SK-N-MC (cell line): ENCODE measurements at regions not wholly inside any gene's neighbourhood (a gene's known extent, or its start where the extent isn't known, plus 50 kb on each side); places are given as distances from the start of the nearest gene placed in this dataset.

Source experiments
- EZH2 ChIP-seq: fragments of 200-600 bp; sonication (generic); IDR thresholded peaks from one replicate; pipeline ENCODE4 v1.6.1; 2017; ENCODE audit warnings: antibody characterized with exemption
- POLR2AphosphoS5 ChIP-seq: IDR thresholded peaks from 2 replicates; pipeline ENCODE4 v1.6.1; 2012; ENCODE audit warnings: mild to moderate bottlenecking, low read depth, low read length, borderline replicate concordance

DNA sequence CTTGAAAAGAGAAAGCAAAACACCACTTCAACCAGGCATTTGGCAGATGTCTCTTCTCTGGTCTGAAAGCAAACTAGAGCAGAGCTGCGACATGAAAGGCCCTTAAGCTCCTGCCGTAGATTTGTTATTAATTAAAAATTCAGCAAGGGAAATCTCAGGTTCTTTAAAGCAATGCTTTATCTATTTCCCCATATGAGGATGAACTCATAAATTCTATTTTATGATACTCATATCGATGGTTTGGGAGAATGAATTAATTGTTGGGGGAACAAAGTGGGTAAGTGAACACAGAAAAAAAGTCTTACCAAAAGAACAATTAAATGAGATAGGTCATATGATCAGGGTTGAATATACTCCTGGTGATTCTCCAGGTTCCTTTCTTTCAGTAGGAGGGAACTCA, 464.7 kb upstream of the SLC35B3 start:
- TF ChIP-seq POLR2AphosphoS5 (no peak), EZH2 (no peak)
